ENCODE measurements at regions not wholly inside any gene's neighbourhood (a gene's known extent, or its start where the extent isn't known, plus 50 kb on each side); places are given as distances from the start of the nearest gene placed in this dataset.

GRCh38 chr9:7239708-7240107 lies 481.9 kb downstream of the KDM4C start:
- DNase-seq (ENCODE audit: low read depth in 2 of 2), result no peak

- DNase-seq (ENCODE audit: low read depth in 2 of 2), result no peak
Measured at GRCh38 chr9:7238247-7238637, 480.5 kb downstream of the KDM4C start.

GRCh38 chr9:7237473-7238246 lies 479.9 kb downstream of the KDM4C start:
- no peak for DNase-seq (ENCODE audit: low read depth in 2 of 2)

- DNase-seq (ENCODE audit: low read depth in 2 of 2), result no peak
Measured at GRCh38 chr9:7236186-7236585, 478.4 kb downstream of the KDM4C start.

- no peak for DNase-seq (ENCODE audit: low read depth in 2 of 2)
Measured at GRCh38 chr9:7234144-7234543, 476.4 kb downstream of the KDM4C start.

- DNase-seq (ENCODE audit: low read depth in 2 of 2), result no peak
Measured at GRCh38 chr9:7229571-7229970, 471.8 kb downstream of the KDM4C start.

GRCh38 chr9:7228726-7229125 lies 471.0 kb downstream of the KDM4C start:
- DNase-seq (ENCODE audit: low read depth in 2 of 2), result no peak

GRCh38 chr9:7227951-7228350 lies 470.2 kb downstream of the KDM4C start:
- no peak for DNase-seq (ENCODE audit: low read depth in 2 of 2)

GRCh38 chr9:7226007-7226640 lies 468.4 kb downstream of the KDM4C start:
- DNase-seq (ENCODE audit: low read depth in 2 of 2), result no peak

Measured in stimulated activated CD8-positive, alpha-beta memory T cell treated with anti-CD3 and anti-CD28 coated beads, Interleukin-15, amount 100 ng/mL, for 4 hours (primary cell).